Stimulated activated CD4-positive, alpha-beta T cell treated with anti-CD3 and anti-CD28 coated beads, Interleukin-4, amount 100 ng/mL, for 48 hours (primary cell): ENCODE measurements at regions not wholly inside any gene's neighbourhood (a gene's known extent, or its start where the extent isn't known, plus 50 kb on each side); places are given as distances from the start of the nearest gene placed in this dataset.

Experiments
- DNase-seq, 2 donors: peaks; one replicate each; pipeline ENCODE4 v3.0.0-alpha.2; 2020; ENCODE audit warnings: low read depth in 2 of 2

DNA sequence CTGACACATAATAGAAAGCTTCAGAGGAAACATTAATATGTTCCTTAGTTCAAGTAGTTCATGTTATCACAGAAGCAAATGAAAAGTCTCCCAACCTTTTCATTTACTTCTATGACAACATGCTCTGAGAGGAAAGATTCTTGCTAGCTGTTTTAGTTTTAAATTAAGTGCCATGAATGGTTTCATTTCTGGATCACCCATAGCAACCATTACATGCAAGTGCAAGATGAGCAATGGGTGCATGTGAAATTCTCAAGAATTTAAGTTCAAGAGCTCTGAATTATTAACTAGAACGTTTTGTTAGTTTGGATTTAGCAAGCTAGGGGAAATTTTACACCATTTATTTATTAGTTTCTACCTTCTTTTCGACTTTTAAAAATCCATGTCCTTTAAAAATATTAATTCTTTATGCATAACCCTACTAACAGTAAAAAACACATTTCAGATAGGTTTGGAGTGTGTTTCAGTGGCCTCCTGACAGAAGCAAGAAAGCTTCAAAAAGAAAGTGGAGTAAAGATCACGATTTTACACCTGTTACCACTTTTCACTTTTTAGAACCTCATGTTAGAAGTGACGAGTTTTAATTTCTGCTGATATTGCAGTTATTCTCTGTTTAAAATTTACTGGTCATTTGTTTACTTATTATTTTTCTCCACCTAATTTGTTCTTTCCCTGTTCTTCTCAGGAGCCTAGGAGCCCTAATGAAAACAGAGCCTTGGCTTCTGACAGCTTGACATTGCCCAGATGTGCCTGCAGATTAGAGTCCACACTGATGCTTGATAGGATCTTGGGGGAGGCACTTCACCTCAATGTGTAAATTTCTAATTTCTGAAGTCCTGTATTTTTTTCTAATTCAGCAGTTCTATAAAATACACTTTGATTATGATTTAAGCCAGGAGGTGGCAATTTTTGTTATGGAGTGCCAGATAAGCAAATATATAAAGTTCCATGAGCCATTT, 995.3 kb upstream of the PHF14 start:
- no peak for DNase-seq

DNA sequence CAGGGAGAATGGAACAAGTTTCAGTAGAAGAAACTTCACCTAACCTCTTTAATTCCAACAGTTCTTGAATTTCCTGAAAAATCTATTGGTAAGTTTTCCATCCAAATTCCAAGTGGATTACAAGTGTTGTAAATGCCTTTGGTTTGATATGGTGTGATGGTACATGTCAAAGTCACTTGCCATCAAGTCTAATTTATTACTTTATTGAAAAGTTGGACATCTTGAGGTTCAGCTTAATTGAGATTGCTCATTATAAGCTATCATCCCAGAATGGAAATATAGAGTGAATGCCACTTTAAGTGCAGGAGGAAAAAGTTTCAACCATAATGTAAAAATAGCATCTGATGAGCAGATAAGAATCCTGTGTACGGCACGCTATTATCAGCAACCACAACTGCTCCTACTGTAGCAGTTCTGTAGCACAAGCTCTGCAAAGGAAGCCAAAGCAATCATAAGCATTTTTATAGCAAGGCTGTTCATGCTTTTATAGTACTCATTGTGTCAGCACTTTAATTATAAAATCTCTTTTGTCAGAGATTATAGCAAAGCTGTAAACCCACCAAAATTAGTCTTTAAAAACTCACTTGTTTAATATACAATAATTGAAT, 991.8 kb upstream of the PHF14 start:
- no peak for DNase-seq

DNA sequence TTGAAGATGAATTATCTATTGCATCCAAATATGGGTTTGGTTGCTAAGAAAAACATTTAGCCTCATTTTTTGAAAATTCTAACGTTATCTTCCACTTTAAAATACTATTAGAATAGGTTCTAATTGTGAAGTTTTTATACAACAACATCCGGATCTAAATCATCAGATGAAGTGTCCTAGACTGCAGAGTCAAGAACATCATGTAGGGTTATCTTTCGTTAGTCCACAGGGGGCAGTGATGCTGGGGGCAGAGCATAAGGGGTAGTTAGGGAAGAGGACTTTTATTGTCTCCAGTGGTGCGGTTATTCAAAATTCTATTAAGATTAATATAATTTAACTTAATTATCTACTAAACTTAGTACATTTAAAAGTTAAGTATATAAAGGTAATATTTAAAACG, 990.6 kb upstream of the PHF14 start:
- DNase-seq = no peak

GRCh38 chr7:10015687-10016086, 958.0 kb upstream of the PHF14 start:
- no peak for DNase-seq

GRCh38 chr7:10022480-10022879, 951.2 kb upstream of the PHF14 start:
- no peak for DNase-seq

DNA sequence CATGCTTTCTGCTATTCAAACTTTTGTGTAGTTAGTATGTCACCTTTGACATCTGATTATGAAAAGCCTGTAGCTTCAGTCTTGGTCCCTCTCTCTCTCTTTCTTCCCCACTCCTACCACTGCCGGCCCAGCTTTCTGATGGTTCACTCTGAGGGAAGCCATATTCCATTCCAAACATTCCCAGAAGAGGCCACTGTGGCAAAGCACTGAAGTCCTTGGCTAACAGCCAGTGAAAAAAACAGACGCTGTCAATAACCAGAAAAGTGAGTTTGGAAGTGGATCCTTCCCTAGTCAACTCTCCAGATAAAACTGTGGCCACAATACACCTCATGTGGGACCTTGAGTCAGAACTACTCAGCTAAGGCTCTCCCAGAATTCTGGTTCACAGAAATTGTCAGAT, 950.7 kb upstream of the PHF14 start:
- DNase-seq = no peak

DNA sequence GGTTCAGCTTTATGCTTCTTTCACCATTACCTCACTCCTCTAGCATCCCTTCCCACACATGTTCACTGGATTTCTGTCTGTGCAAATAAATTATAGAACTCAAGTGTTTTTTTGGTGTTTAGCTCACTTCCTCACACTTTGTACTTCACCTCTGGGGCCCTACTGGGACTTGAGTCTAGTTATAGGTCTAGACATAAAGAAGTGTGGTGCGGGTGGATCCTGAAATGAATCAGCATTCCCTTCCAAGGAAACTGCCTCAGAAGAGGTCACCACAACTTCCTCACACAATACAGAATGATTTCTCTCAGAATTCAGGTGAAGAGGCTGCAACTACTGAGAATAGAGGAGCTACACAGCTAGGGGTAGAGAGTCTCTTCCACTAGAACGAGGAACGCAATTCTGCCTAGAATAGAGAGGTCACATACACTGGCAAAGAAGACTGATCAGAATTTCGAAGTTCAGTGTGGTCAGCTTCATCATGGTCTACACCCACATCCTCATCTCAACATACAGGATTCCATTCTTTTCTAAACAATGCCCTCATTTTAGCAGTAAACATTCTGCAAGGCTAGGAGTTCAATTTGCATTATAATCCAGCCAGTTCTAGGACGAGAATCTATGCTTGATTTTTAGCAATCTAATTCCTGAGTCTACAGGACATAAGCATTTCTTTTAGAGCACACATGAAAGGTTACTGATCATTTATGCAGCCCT, 938.7 kb upstream of the PHF14 start:
- DNase-seq = no peak

- DNase-seq = no peak
Observed at GRCh38 chr7:10036693-10037092, 937.0 kb upstream of the PHF14 start.

GRCh38 chr7:10038351-10038750, 935.3 kb upstream of the PHF14 start:
- DNase-seq = no peak

- no peak for DNase-seq
Observed at GRCh38 chr7:10040674-10041073, 933.0 kb upstream of the PHF14 start.

DNA sequence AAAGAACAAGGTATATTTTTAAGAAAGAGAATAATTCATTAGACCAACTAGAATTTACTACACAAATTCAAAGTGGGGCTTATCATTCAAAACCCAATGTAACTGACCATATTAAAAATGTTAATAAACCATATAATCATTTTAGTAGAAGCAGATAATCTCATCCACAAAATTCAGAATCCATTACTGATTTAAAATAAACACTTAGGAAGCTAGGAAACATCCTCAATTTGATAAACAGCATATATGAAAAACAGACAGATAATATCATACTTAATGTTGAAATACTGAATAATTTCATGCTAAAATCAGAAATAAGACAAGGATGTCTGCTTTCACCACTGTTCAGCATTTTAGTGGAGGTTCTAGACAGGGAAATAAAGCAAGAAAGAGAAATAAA, 902.8 kb upstream of the PHF14 start:
- no peak for DNase-seq

- no peak for DNase-seq
Observed at GRCh38 chr7:10075866-10076265, 897.8 kb upstream of the PHF14 start.

- no peak for DNase-seq
Observed at GRCh38 chr7:10076660-10077300, 896.9 kb upstream of the PHF14 start.

DNA sequence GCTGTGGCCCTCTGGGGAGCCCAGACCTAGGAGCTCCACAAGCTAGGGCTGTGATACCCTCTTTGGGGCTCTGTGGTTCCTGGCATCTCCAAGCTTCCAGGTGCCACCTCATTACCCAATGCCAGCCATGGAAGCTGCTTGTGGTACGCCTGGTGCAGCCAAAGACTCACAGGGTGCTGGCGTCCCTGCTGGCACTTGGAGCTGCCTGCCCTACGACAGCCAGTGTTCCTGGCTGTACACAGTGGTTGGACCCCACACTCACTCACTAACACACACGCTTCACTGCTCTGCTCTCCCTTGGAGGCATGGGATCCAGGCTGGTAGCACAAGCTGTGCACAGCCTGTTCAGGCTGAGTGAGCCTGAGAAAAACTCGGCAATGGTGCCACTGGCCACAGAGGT, 894.1 kb upstream of the PHF14 start:
- DNase-seq = no peak

GRCh38 chr7:10082896-10083295, 890.8 kb upstream of the PHF14 start:
- no peak for DNase-seq

DNA sequence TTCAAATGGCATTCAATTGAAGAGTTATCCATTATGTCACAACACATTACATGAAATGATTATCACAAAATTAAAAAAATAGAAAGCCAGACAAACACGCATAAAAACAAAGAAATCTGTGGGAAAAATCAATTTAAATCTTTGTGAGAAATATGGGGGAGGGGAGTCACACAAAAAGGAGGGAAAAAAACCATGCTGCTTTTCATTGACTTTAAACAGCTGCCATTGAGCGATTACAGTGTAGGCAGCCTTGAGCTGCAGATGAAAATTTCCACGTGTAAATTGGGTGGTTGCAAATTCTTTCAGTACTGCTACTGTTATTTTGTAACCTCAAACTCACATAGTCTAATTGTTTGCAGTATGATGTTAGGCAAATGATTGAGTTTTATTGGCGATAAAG, 889.9 kb upstream of the PHF14 start:
- DNase-seq = no peak

GRCh38 chr7:10085231-10085630, 888.4 kb upstream of the PHF14 start:
- DNase-seq = no peak

DNA sequence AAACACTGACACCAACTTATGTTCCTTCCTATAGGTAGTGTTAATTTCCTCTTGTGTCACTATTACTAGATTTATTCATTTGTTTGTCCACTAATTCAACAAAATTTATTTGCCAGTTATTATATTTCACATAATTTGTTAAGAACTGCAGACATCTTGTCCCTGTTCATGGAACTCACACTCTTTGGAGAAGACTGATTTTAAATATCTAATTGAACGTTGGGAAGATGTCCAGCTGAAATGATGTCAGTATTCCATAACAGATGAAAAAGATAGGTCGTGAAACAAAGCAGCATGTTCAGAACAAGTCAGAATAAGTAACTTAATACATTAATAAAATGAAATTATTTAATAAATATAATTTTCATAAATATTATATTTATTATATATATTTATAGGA, 873.1 kb upstream of the PHF14 start:
- DNase-seq = no peak

DNA sequence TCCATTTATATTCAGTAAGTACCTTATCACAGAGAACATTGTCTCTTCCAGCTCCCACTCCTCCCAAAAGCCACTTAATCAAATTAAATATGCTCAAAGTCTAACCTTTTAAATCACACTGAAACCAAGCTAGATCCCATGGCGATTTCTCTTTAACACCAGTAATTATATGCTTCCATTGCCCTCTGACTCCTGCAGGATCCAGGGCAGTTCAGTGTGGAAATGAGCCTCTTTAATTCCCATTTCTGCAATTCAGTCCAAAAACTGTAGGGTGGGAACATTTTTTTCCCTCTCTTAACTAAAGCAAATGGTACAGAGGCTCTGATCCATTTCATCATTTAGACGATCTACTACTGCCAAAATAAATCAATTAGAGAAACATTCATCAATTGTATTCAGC, 872.3 kb upstream of the PHF14 start:
- DNase-seq = no peak

GRCh38 chr7:10104292-10104691, 869.4 kb upstream of the PHF14 start:
- DNase-seq = no peak

DNA sequence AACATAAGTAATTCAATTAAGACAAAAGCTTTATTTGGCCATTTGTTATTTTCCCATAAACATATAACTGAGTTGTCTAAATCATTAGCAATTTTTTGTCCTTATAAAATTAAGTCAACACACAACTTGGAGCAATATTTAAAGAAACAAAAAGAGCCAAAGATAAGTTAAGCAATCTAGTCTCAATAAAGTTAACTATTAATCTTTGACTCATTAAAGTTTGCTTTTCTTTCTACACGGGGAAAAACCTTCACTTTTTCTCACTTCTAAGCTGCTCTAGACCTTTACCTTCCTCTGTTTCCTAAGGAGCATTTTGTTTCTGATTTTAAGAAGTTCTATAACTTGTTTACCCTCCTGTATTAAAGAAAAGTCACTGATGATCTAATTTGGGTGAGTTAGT, 867.1 kb upstream of the PHF14 start:
- no peak for DNase-seq

DNA sequence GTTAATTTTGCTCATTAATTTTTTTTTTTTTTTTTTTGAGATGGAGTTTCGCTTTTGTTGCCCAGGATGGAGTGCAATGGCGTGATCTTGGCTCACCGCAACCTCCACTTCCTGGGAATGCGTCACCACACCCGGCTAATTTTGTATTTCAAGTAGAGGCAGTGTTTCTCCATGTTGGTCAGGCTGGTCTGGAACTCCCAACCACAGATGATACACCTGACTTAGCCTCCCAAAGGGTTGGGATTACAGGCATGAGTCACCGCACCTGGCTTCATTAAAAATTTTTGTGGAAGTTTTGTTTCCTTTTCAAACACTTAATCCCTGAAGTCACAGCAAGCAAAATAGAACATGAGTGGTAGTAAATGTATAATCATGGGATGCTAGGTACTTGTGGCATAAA, 857.2 kb upstream of the PHF14 start:
- no peak for DNase-seq
